HUES48 (cell line): ENCODE measurements at regions not wholly inside any gene's neighbourhood (a gene's known extent, or its start where the extent isn't known, plus 50 kb on each side); places are given as distances from the start of the nearest gene placed in this dataset.

Experiments
- H3K27ac ChIP-seq: one replicate; pipeline ENCODE4 v1.7.0; 2013; ENCODE audit warnings: low read depth, low read length, inconsistent platforms
- H3K27me3 ChIP-seq: 2 replicates; pipeline ENCODE4 v1.6.1; 2013; ENCODE audit warnings: mild to moderate bottlenecking, low read length; ENCODE audit not compliant: control insufficient read depth, insufficient read depth
- H3K36me3 ChIP-seq: 2 replicates; pipeline ENCODE4 v1.6.1; 2013; ENCODE audit warnings: low read length; ENCODE audit not compliant: control insufficient read depth, insufficient read depth
- H3K4me1 ChIP-seq: 2 replicates; pipeline ENCODE4 v1.6.1; 2013; ENCODE audit warnings: mild to moderate bottlenecking, low read length; ENCODE audit not compliant: control insufficient read depth, insufficient read depth
- H3K4me3 ChIP-seq: 2 replicates; pipeline ENCODE4 v1.5.1; 2013; ENCODE audit warnings: mild to moderate bottlenecking, low read depth, low read length
- H3K9ac ChIP-seq: 2 replicates; pipeline ENCODE4 v1.6.1; 2013; ENCODE audit warnings: mild to moderate bottlenecking, low read depth, low read length, moderate library complexity
- H3K9me3 ChIP-seq: 2 replicates; pipeline ENCODE4 v1.6.1; 2013; ENCODE audit warnings: low read length; ENCODE audit not compliant: control insufficient read depth, insufficient read depth

DNA sequence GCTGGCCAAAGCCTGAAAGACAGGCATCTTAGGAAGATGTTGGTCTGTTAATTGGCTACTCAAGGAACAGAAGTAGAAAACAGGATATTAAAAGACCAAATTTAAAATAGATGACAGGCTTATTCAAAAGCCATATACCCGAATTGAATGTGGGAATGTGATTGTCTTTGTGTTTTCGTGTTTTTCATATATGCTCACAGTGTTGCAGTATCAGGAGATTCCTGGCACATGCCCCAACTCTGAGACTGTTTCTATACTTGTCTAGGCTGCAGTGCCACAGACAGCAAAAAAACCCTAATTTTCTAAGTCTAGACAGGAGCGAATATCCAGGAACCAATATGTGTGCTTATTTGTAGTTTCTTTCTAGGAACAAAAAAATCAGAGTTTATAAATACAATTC is 57.4 kb upstream of the KRR1 start:
- no peak overlapping the region for H3K4me3 ChIP-seq
- no peak overlapping the region for H3K27ac ChIP-seq
- H3K9ac ChIP-seq, result no peak overlapping the region
- peaks cover 21% of the 10 kb centered on the region for H3K9me3 ChIP-seq
- H3K4me1 ChIP-seq, result peaks cover 6% of the 10 kb centered on the region; the same call in 1 of the 2 replicates
- H3K36me3 ChIP-seq, result no peaks in the 10 kb centered on the region
- no peaks in the 10 kb centered on the region for H3K27me3 ChIP-seq

DNA sequence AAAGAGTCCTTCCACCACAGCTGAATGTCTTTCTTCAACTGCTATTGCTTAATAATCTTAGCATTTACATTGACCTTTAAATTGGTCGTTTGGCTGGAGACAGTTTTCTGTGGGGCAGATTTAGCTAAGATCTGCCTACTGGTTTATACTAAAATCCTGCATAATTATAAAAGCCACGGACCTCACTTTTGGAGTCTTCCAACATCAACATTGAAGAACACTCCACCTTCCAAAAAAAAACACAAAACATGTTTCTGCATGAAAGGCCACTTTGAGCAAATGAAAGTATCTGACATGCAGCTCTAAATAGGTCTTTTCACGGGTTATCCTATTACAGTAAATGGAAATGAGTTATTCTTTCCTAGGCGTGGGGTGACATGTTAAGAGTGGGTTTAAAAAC is 57.0 kb upstream of the KRR1 start:
- Histone ChIP-seq H3K27ac (no peak overlapping the region), H3K4me3 (no peak overlapping the region), H3K9me3 (peaks cover 21% of the 10 kb centered on the region), H3K9ac (no peak overlapping the region), H3K27me3 (no peaks in the 10 kb centered on the region), H3K36me3 (no peaks in the 10 kb centered on the region), H3K4me1 (peaks cover 6% of the 10 kb centered on the region; the same call in 1 of the 2 replicates)

DNA sequence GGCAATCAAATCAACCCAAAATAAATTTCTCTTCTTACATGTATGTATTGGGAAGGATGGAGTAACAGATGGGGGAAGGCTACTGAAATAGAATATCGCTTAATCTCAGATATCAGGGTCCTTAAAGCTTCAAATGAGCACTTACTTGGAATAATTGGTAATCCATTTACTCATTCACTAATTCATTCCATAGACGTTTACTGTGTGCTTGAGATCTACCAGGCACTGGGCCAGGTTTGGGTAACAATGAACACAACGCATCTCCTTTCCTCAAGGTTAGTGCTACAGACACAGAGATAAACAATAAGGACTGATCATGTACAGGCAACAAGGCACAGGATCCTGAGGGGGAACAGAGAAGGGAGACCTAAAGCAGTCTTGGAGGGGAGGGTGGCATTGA is 54.4 kb upstream of the KRR1 start:
- no peak overlapping the region for H3K9ac ChIP-seq
- H3K27me3 ChIP-seq, result no peaks in the 10 kb centered on the region
- H3K4me1 ChIP-seq, result no peaks in the 10 kb centered on the region
- no peak overlapping the region for H3K27ac ChIP-seq
- no peaks in the 10 kb centered on the region for H3K36me3 ChIP-seq
- no peak overlapping the region for H3K4me3 ChIP-seq
- H3K9me3 ChIP-seq, result peaks cover 21% of the 10 kb centered on the region

- H3K9ac ChIP-seq, result no peak overlapping the region
- no peak overlapping the region for H3K4me3 ChIP-seq
- H3K9me3 ChIP-seq, result peaks cover 21% of the 10 kb centered on the region
- no peak overlapping the region for H3K27ac ChIP-seq
- no peaks in the 10 kb centered on the region for H3K36me3 ChIP-seq
- H3K4me1 ChIP-seq, result no peaks in the 10 kb centered on the region
- no peaks in the 10 kb centered on the region for H3K27me3 ChIP-seq
Observed at GRCh38 chr12:75564852-75565251, 53.4 kb upstream of the KRR1 start.

GRCh38 chr12:75564398-75564797 is 53.0 kb upstream of the KRR1 start:
- Histone ChIP-seq H3K4me1 (no peaks in the 10 kb centered on the region), H3K4me3 (no peak overlapping the region)

DNA sequence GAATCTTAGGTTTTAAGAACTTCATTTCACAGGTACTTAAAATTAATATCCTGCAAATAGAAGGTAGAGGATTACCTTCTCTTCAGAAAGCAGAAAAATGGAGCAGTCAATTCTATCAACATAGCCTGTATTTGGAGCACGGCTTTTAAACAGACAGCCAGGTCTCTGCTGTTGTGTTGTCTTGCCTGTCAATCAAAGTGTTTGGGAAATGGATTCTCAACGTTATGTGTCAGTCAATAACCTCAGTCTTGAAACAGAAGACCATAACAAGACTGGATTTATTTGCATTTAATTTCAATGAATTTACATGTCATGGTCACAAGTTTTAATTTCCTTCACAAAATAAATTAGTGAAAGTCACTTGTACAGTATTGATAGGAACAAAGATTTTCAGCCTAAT is 51.9 kb upstream of the KRR1 start:
- Histone ChIP-seq H3K36me3 (no peaks in the 10 kb centered on the region), H3K9me3 (peaks cover 21% of the 10 kb centered on the region), H3K27ac (no peak overlapping the region), H3K4me1 (no peaks in the 10 kb centered on the region), H3K9ac (no peak overlapping the region), H3K27me3 (no peaks in the 10 kb centered on the region), H3K4me3 (no peak overlapping the region)

More at GRCh38 chr12:75564398-75564797, 53.0 kb upstream of the KRR1 start:
- H3K27ac ChIP-seq, result no peak overlapping the region
- H3K9ac ChIP-seq, result no peak overlapping the region
- H3K9me3 ChIP-seq, result peaks cover 21% of the 10 kb centered on the region
- H3K27me3 ChIP-seq, result no peaks in the 10 kb centered on the region
- no peaks in the 10 kb centered on the region for H3K36me3 ChIP-seq

GRCh38 chr12:75561921-75562320 is 50.5 kb upstream of the KRR1 start:
- no peak overlapping the region for H3K9ac ChIP-seq
- H3K9me3 ChIP-seq, result peaks cover 17% of the 10 kb centered on the region
- no peak overlapping the region for H3K27ac ChIP-seq
- H3K36me3 ChIP-seq, result no peaks in the 10 kb centered on the region
- H3K4me1 ChIP-seq, result no peaks in the 10 kb centered on the region
- no peaks in the 10 kb centered on the region for H3K27me3 ChIP-seq
- no peak overlapping the region for H3K4me3 ChIP-seq
